ENCODE measurements at regions not wholly inside any gene's neighbourhood (a gene's known extent, or its start where the extent isn't known, plus 50 kb on each side); places are given as distances from the start of the nearest gene placed in this dataset.

DNA sequence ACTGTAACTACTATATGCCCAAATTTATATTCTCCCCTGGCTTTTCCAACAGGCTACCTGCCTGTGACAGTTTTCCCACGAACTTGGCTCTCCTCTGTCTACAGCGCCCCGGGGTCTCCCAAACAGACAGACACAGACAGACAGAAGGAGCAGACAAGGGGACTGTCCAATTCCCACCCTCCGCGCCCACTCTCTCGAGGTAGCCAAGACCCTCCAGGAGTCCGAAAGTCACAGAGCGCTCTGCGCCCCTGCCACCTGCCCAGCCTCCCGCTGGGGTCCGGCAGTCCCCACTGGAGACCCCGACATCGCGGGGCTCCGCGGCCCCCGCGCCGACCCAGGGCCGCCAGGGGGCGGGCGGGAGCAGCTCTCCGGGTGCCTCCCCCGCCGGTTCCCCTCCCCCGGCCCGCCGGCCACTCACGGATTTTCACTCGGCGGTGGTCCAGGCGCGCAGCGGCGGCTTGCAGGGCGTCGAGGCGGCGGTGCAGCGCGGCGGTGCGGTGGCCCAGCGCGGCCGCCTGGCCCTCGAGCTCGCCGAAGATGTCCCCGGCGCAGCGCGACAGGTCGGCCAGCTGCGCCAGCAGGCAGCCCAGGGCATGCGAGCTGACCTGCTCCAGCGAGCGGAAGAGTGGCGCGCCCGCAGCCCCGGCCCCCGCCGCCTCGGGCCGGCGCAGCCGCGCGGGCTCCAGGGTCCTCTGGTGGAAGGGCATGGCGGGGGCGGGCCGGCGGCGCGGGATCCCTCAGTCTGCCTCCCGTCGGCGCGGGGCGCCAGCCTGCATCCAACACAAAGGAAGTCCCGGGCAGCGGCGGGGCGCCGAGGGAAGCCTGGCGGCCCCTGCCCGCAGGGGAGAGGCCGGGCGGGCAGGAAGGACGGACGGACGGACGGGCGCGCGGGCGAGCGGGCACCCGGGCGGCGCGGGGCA, 81.3 kb upstream of the CCDC28A start (continued):
- TF ChIP-seq, protein P1, sequence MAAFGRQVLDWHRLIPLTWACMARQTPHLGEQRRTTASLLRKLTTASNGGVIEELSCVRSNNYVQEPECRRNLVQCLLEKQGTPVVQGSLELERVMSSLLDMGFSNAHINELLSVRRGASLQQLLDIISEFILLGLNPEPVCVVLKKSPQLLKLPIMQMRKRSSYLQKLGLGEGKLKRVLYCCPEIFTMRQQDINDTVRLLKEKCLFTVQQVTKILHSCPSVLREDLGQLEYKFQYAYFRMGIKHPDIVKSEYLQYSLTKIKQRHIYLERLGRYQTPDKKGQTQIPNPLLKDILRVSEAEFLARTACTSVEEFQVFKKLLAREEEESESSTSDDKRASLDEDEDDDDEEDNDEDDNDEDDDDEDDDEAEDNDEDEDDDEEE (CRISPR knock-in tag; IDR thresholded peaks at IDR 0.05) = peak; percentile 81; the same call in 1 of the 2 replicates
- TF ChIP-seq STAG1 (CRISPR knock-in tag; IDR thresholded peaks at IDR 0.05) (peak; percentile 37), ZNF329 (CRISPR knock-in tag; IDR thresholded peaks at IDR 0.05; ENCODE audit: low read depth) (peak; percentile 69), TBX2 (CRISPR knock-in tag; IDR thresholded peaks at IDR 0.05; ENCODE audit: borderline replicate concordance) (peak; percentile 45), GATAD2A (CRISPR knock-in tag; IDR thresholded peaks at IDR 0.05) (peak; percentile 54), ZNF274 (CRISPR knock-in tag; IDR thresholded peaks at IDR 0.05) (no peak), ZSCAN25 (CRISPR knock-in tag; IDR thresholded peaks at IDR 0.05) (peak; percentile 99), ATF7-NPFF (CRISPR knock-in tag; IDR thresholded peaks at IDR 0.05; ENCODE audit: low read depth) (peak; percentile 81), HES4 (CRISPR knock-in tag; IDR thresholded peaks at IDR 0.05; ENCODE audit: borderline replicate concordance) (peak; percentile 93), WIZ (CRISPR knock-in tag; IDR thresholded peaks at IDR 0.05) (no peak), ZFY (CRISPR knock-in tag; IDR thresholded peaks at IDR 0.05) (0 out of 2 replicates have a peak, but pooled peaks have one; percentile 31), KLF6 (CRISPR knock-in tag; IDR thresholded peaks at IDR 0.05) (peak; percentile 80)
- TF ChIP-seq, protein P2, sequence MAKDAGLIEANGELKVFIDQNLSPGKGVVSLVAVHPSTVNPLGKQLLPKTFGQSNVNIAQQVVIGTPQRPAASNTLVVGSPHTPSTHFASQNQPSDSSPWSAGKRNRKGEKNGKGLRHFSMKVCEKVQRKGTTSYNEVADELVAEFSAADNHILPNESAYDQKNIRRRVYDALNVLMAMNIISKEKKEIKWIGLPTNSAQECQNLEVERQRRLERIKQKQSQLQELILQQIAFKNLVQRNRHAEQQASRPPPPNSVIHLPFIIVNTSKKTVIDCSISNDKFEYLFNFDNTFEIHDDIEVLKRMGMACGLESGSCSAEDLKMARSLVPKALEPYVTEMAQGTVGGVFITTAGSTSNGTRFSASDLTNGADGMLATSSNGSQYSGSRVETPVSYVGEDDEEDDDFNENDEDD (CRISPR knock-in tag; IDR thresholded peaks at IDR 0.05; ENCODE audit: borderline replicate concordance) = peak; percentile 60
- TF ChIP-seq, protein P3, sequence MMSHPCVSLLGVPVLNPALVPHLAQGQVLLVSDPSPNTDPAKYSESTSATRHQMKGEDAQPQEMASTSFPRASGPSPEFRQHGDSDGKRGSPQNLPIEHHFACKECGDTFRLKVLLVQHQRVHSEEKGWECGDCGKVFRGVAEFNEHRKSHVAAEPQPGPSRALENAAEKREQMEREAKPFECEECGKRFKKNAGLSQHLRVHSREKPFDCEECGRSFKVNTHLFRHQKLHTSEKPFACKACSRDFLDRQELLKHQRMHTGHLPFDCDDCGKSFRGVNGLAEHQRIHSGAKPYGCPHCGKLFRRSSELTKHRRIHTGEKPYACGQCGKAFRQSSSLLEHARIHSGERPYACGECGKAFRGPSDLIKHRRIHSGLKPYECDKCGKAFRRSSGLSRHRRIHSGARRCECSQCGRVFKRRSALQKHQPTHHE (CRISPR knock-in tag; IDR thresholded peaks at IDR 0.05; ENCODE audit: borderline replicate concordance) = no peak
- TF ChIP-seq, protein P4, sequence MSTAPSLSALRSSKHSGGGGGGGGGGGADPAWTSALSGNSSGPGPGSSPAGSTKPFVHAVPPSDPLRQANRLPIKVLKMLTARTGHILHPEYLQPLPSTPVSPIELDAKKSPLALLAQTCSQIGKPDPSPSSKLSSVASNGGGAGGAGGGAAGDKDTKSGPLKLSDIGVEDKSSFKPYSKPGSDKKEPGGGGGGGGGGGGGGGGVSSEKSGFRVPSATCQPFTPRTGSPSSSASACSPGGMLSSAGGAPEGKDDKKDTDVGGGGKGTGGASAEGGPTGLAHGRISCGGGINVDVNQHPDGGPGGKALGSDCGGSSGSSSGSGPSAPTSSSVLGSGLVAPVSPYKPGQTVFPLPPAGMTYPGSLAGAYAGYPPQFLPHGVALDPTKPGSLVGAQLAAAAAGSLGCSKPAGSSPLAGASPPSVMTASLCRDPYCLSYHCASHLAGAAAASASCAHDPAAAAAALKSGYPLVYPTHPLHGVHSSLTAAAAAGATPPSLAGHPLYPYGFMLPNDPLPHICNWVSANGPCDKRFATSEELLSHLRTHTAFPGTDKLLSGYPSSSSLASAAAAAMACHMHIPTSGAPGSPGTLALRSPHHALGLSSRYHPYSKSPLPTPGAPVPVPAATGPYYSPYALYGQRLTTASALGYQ (CRISPR knock-in tag; IDR thresholded peaks at IDR 0.05) = no peak
- TF ChIP-seq, protein P5, sequence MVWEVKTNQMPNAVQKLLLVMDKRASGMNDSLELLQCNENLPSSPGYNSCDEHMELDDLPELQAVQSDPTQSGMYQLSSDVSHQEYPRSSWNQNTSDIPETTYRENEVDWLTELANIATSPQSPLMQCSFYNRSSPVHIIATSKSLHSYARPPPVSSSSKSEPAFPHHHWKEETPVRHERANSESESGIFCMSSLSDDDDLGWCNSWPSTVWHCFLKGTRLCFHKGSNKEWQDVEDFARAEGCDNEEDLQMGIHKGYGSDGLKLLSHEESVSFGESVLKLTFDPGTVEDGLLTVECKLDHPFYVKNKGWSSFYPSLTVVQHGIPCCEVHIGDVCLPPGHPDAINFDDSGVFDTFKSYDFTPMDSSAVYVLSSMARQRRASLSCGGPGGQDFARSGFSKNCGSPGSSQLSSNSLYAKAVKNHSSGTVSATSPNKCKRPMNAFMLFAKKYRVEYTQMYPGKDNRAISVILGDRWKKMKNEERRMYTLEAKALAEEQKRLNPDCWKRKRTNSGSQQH (CRISPR knock-in tag; IDR thresholded peaks at IDR 0.05; ENCODE audit: low read depth) = peak; percentile 75; the same call in 1 of the 2 replicates
- TF ChIP-seq, protein P6, sequence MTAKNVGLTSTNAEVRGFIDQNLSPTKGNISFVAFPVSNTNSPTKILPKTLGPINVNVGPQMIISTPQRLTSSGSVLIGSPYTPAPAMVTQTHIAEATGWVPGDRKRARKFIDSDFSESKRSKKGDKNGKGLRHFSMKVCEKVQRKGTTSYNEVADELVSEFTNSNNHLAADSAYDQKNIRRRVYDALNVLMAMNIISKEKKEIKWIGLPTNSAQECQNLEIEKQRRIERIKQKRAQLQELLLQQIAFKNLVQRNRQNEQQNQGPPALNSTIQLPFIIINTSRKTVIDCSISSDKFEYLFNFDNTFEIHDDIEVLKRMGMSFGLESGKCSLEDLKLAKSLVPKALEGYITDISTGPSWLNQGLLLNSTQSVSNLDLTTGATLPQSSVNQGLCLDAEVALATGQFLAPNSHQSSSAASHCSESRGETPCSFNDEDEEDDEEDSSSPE (CRISPR knock-in tag; IDR thresholded peaks at IDR 0.05) = no peak
- TF ChIP-seq, protein P7, sequence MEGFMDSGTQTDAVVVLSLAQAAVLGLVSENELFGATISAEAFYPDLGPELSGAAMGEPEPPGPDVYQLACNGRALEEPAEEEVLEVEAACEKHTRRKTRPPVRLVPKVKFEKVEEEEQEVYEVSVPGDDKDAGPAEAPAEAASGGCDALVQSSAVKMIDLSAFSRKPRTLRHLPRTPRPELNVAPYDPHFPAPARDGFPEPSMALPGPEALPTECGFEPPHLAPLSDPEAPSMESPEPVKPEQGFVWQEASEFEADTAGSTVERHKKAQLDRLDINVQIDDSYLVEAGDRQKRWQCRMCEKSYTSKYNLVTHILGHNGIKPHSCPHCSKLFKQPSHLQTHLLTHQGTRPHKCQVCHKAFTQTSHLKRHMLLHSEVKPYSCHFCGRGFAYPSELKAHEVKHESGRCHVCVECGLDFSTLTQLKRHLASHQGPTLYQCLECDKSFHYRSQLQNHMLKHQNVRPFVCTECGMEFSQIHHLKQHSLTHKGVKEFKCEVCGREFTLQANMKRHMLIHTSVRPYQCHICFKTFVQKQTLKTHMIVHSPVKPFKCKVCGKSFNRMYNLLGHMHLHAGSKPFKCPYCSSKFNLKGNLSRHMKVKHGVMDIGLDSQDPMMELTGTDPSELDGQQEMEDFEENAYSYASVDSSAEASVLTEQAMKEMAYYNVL (CRISPR knock-in tag; IDR thresholded peaks at IDR 0.05; ENCODE audit: borderline replicate concordance) = peak; percentile 62; the same call in 1 of the 2 replicates
